GM19240 (cell line): ENCODE measurements at regions not wholly inside any gene's neighbourhood (a gene's known extent, or its start where the extent isn't known, plus 50 kb on each side); places are given as distances from the start of the nearest gene placed in this dataset.
"Not testable (repeated sequence)": the region's sequence is repeated elsewhere in the genome, so short reads cannot be mapped to it uniquely, and the experiment has no call there.

Experiments used
- DNase-seq: peaks from one replicate; pipeline ENCODE4 v3.0.0; 2011; ENCODE audit warnings: low spot score; ENCODE audit not compliant: insufficient read length

DNA sequence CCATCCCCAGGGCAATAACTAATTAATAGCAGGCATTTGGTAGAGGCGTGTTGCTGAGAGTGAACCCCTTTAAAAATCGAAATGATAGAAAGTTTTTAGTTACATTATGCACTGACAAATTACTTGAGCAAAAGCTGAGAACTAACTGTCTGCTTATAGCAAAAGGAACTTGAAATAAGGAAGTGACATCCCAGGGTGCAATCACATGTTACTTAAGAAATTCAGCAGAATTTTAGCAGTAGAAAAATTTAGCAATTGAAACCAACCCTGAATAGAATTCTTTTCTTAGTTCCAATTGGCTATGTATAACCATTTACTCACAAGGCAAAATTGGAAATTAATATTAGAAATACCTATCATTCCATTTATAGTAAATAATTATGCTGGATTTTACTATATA is 139.5 kb upstream of the SAMSN1 start:
- no peak for DNase-seq

GRCh38 chr21:14684071-14684470 is 138.0 kb upstream of the SAMSN1 start:
- DNase-seq: no peak

DNA sequence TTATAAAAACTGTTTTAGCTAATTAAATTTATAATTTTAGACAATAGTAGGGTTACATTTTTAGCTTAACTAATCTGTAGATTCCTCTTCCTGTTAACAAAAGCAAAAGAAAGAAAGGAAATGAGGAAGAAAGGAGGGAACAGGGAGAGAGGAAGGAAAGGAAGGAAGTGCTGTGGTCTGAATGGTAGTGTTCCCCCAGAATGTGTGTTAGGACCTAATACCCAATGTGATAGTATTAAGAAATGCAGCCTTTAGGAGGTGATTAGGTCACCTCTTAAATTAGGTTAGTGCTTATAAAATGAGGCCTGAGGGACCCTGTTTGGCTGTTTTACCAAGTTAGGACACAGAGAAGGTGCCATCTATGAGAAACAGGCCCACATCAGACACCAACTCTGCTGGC is 136.9 kb upstream of the SAMSN1 start:
- DNase-seq: no peak

- DNase-seq: no peak
Observed at GRCh38 chr21:14678973-14679574, 133.0 kb upstream of the SAMSN1 start.

GRCh38 chr21:14677639-14678179 is 131.6 kb upstream of the SAMSN1 start:
- no peak for DNase-seq

DNA sequence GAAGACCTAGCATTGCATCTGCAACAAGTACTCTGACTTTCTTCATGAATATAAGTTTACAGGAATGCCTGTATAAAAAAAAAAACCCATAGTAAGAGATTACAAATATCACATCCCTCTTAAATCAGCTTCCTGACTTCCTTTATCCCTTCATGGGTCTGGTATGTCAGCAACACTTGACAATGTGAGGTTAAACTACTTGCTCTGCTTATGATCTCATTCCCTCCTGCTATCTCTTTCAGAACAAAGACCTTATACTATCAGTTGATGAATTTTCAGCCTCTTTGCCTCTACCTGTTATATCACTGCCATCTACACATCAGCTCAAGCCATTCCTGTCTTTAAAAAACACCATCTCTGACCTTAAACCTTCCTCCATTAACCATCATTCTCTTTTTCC is 130.9 kb upstream of the SAMSN1 start:
- no peak for DNase-seq

DNA sequence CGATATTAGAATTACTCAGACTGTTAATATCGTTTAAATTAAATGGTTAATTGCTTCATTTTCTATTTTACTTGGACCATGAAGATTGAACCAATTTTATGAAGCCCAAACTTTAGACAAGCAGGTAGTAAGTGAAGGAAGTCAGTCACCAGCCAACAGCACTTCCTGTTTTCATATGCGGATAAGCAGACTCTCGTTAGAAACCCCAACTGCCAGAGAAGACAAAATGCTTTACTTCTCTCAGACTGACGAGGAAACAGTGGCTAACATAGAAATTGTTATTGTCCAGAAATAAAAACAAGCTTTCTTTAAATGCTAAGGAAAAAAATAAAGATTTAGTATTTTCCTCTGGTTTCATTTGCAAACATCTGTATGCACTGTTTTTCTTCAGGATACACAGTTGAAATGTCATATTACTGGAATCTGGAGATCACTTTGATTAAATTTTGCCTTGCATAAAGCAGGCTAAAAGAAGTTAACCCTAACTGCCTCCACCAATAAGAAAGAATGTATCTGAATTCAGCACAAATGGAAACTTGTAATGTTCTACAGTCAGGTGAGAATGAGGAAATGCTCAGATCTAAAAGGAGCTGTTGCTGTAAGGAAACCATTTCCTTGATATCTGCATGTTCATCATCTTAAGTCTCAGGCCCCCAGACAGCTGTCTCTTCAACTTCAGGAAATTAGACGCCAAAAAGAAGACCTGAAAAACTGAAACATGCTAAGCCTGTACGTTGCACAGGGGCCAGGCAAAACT is 129.8 kb upstream of the SAMSN1 start:
- DNase-seq: no peak

DNA sequence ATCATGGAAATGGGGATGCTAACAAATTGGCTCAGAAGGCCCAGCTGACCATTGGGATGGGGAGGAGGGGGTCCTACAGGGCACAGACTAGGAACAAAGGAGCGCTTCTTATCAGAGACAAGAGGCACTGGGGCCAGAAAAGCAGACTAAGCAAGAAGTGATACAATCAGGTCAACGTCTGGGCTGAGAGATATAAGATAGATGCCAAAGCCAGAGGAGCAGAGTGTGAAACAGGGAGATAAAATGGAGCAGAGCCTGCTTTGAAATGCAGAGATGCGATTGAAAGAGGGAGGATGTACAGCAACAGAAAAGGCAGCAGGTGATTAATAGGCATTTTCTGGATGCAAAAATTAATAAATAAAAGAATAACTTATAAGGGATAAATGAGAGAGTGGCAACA is 127.5 kb upstream of the SAMSN1 start:
- no peak for DNase-seq

DNA sequence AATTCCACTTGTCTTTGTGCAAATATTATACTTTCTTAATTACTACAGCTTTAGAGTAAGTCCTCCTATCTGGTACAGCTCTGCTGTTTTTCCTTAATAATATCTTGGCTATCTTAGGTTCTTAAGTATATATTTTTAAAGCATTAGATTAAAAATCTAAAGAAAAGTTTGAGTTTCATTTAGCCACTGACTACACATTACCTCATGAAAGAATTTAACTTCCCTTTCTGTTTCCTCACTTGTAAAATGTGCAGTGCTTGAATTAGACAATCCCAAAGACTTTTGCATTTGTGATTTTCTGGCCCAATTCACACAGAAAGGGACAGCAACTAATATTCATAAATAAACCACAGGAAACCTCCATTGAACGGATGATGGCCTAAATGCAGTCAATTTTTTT is 126.4 kb upstream of the SAMSN1 start:
- no peak for DNase-seq

- DNase-seq: no peak
Observed at GRCh38 chr21:14670409-14670808, 124.3 kb upstream of the SAMSN1 start.

- not testable (repeated sequence) for DNase-seq
Observed at GRCh38 chr21:14669092-14669491, 123.0 kb upstream of the SAMSN1 start.

DNA sequence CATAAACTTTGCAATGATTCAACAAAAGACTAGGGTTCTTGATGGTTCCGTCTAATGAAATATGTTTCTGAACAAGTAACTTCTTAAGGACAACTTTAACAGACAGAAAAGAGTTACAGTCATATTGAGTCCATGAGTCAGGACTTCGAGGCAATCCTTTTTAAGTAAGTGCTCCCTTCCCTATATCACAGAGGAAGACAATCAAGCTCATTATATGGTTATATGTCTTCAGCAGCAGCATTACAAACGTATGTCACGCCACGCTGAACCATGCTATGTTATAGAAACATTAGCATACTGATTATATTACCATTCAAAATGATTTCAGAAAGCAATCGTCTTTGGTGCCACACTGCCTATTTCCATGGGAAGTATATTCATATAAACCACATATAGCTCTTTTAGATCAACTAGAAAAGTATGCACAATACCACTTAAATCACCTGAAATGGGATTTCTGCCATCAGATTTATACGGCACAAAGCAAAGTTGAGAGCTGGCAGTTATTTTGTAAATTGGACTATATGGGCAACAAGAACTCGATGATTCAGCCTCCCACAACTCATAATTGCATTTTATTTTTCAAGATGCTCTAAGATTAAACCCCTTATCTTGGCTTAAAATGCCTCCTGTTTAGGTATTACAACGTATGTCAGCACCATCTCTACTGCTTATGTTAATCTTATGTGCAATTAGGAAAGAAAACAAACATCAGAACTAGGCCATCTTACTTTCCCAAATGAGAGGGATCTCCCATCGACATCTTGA is 111.3 kb upstream of the SAMSN1 start:
- DNase-seq: no peak

- DNase-seq: no peak
Observed at GRCh38 chr21:14646893-14647292, 100.8 kb upstream of the SAMSN1 start.

DNA sequence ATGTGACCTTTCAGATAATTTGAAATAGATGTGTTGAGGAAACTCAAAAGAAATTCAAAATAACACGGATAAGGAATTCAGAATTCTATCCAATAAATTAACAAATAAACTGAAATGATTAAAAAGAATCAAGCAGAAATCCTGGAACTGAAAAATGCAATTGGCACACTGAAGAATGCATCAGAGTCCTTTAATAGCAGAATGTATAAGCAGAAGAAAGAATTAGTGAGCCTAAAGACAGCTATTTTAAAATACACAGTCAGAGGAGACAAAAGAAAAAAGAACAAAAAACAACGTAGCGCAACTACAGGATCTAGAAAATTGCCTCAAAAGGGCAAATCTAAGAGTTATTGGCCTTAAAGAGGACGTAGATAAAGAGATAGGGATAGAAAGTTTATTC is 99.6 kb upstream of the SAMSN1 start:
- no peak for DNase-seq

DNA sequence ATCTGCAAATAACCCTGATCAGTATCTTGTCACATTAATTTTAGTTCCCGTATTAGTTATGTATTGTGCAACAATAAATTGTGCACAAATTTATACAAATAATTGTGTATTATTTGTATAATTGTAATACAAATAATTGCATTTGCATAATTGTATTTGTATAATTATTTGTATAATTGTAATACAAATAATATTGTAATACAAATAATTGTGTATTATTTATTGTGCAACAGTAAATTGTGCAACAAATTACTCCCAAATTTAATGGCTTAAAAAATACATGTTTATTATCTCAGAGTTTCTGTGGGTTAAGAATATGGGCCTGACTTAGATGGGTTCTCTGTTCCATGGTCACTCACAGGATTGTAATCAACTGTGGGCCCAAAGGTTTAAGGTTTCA is 86.2 kb upstream of the SAMSN1 start:
- no peak for DNase-seq

DNA sequence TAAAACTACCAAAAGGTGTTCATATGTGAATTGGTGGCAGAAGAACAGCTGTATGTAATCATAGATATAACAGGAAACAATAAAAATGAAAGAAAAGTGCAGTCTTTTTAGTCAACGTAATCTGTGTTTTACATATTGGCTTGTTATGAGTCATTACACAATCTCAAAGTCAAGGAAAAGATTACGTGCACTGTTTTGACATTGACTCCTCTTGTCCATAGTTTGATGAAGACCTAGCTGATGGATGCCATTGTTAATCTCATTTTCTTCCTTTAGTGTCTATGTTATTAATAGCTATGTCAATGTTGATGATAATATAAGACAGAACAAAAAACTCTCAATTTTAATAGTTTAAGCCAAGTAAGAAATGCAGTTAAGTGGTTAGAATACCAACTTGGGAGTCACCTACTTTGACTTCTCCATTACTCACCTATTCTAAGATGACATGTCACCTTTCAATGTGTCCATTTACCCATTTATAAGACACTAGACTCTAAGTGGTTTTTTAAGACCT is 84.5 kb upstream of the SAMSN1 start:
- DNase-seq: no peak

GRCh38 chr21:14629461-14629860 is 83.3 kb upstream of the SAMSN1 start:
- no peak for DNase-seq

DNA sequence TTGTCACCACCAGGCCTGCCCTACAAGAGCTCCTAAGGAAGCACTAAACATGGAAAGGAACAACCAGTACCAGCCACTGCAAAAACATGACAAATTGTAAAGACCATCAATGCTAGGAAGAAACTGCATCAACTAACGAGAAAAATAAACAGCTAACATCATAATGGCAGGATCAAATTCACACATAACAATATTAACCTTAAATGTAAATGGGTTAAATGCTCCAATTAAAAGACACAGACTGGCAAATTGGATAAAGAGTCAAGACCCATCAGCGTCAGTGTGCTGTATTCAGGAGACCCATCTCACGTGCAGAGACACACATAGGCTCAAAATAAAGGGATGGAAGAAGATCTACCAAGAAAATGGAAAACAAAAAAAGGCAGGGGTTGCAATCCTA is 77.0 kb upstream of the SAMSN1 start:
- DNase-seq: not testable (repeated sequence)

DNA sequence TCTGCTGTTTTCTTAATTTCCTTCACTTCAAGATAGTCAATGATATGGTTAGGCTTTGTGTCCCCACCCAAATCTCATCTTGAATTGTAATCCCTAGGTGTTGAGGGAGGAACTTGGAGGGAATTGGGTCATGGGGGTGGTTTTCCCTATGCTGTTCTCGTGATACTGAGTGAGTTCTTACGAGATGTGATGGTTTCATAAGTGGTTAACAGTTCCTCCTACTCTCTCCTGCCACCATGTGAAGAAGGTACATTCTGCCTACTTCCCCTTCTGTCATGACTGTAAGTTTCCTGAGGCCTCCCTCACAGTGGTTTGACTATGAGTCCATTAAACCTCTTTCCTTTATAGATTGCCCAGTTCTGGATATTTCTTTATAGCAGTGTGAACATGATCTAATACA is 74.0 kb upstream of the SAMSN1 start:
- DNase-seq: no peak

GRCh38 chr21:14617871-14618270 is 71.8 kb upstream of the SAMSN1 start:
- no peak for DNase-seq

GRCh38 chr21:14617040-14617393 is 70.9 kb upstream of the SAMSN1 start:
- no peak for DNase-seq

DNA sequence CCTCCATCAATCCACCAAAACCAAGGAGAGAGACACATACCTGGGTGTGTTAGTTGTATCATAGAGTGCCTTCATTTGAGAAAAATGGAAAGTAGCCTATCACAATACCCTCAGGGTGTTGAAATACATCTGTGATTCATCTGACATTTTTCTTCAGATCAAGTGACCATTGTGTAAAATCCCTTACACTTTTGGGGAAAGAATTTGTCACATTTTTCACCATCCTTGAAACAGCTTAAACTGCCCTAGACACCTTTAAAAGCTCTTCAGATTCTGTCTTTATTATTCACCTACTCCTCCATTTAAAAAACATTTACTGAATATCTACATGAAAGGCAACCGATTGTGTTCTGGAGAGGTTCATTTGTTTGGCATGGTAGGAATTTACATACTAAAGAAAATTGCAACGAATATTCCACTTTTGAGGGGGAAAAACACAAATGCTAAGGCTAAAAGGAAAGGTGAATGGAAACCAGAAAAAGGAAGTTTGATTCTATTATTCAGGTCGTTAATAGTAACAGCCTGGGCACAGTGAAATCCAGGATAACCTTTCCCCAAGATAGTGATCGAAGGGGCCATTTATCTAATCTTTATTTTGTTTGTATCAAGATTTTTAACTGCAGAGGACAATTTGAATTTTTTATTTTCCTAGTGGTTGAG is 70.4 kb upstream of the SAMSN1 start:
- no peak for DNase-seq
